HepG2 (cell line): ENCODE measurements at regions not wholly inside any gene's neighbourhood (a gene's known extent, or its start where the extent isn't known, plus 50 kb on each side); places are given as distances from the start of the nearest gene placed in this dataset.

Source experiments
- CSRNP2 ChIP-seq: sonication (generic); formaldehyde crosslinking; conservative IDR thresholded peaks from 2 replicates; pipeline ENCODE4 v1.8.0; 2022; ENCODE audit warnings: low read depth, missing genetic modification reagents
- CTCF ChIP-seq: sonication (generic); formaldehyde crosslinking; IDR thresholded peaks from 2 replicates; pipeline ENCODE4 v1.5.0; 2020; ENCODE audit warnings: mild to moderate bottlenecking, missing genetic modification reagents, moderate library complexity
- FOXA1 ChIP-seq, 2 experiments: fragments of 450-650 bp in 1 of 2; sonication (generic) in 1 of 2; formaldehyde crosslinking in 1 of 2; IDR thresholded peaks; 2 replicates each; pipeline versions ENCODE4 v1.4.0 to v1.6.1; 2016 to 2020; ENCODE audit warnings: missing genetic modification reagents in 1 of 2
- POLR2A ChIP-seq, 2 experiments: IDR thresholded peaks; 2 replicates each; pipeline ENCODE4 v1.6.1; 2011; ENCODE audit warnings: low read depth in 2 of 2, low read length in 2 of 2, mild to moderate bottlenecking in 1 of 2, moderate library complexity in 1 of 2; ENCODE audit not compliant: insufficient read depth in 1 of 2
- TBP ChIP-seq: sonication (generic); formaldehyde crosslinking; IDR thresholded peaks from 2 replicates; pipeline ENCODE4 v1.5.0; 2020; ENCODE audit warnings: missing genetic modification reagents
- ZNF34 ChIP-seq: sonication (generic); formaldehyde crosslinking; IDR thresholded peaks from 2 replicates; pipeline ENCODE4 v1.4.0; 2020; ENCODE audit warnings: mild to moderate bottlenecking, missing genetic modification reagents, borderline replicate concordance

- TF ChIP-seq ZNF34 (CRISPR knock-in tag) (no peak), CSRNP2 (CRISPR knock-in tag) (no peak), FOXA1 (IDR thresholded peaks at IDR 0.05) (no peak), FOXA1 (CRISPR knock-in tag; IDR thresholded peaks at IDR 0.05) (no peak), CTCF (CRISPR knock-in tag) (no peak), TBP (CRISPR knock-in tag) (no peak), POLR2A (IDR thresholded peaks at IDR 0.05; ENCODE audit: insufficient read depth in 1 of 2, low read depth in 2 of 2, low read length in 2 of 2) (no peak)
Observed at GRCh38 chr10:2933924-2934323, 133.4 kb upstream of the PFKP start.
